ENCODE measurements at regions not wholly inside any gene's neighbourhood (a gene's known extent, or its start where the extent isn't known, plus 50 kb on each side); places are given as distances from the start of the nearest gene placed in this dataset.
"Not testable (repeated sequence)": the region's sequence is repeated elsewhere in the genome, so short reads cannot be mapped to it uniquely, and the experiment has no call there.

DNA sequence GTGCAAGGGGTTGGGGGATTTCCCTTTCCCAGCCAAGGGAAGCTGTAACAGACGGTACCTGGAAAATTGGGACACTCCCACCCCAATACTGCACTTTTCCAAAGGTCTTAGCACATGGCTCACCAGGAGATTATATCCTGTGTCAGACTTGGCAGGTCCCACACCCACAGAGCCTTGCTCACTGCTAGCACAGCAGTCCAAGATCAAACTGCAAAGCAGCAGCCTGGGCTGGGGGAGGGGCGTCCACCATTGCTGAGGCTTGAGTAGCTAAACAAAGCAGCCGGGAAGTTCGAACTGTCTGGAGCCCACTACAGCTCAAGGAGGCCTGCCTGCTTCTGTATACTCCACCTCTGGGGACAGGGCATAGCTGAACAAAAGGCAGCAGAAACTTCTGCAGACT, 604.2 kb upstream of the SEMA3D start:
- TF ChIP-seq, protein P1, sequence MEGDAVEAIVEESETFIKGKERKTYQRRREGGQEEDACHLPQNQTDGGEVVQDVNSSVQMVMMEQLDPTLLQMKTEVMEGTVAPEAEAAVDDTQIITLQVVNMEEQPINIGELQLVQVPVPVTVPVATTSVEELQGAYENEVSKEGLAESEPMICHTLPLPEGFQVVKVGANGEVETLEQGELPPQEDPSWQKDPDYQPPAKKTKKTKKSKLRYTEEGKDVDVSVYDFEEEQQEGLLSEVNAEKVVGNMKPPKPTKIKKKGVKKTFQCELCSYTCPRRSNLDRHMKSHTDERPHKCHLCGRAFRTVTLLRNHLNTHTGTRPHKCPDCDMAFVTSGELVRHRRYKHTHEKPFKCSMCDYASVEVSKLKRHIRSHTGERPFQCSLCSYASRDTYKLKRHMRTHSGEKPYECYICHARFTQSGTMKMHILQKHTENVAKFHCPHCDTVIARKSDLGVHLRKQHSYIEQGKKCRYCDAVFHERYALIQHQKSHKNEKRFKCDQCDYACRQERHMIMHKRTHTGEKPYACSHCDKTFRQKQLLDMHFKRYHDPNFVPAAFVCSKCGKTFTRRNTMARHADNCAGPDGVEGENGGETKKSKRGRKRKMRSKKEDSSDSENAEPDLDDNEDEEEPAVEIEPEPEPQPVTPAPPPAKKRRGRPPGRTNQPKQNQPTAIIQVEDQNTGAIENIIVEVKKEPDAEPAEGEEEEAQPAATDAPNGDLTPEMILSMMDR (IDR thresholded peaks at IDR 0.05; ENCODE audit: low read length): not testable (repeated sequence)
- TF ChIP-seq EZH2 (IDR thresholded peaks at IDR 0.05; ENCODE audit: borderline replicate concordance, low read length): not testable (repeated sequence)

Measured in OCI-LY1 (cell line).